Osteocyte (in vitro differentiated cells): ENCODE measurements at regions not wholly inside any gene's neighbourhood (a gene's known extent, or its start where the extent isn't known, plus 50 kb on each side); places are given as distances from the start of the nearest gene placed in this dataset.
"Not testable (repeated sequence)": the region's sequence is repeated elsewhere in the genome, so short reads cannot be mapped to it uniquely, and the experiment has no call there.

ENCODE experiments used
- DNase-seq: peaks from one replicate; pipeline ENCODE4 v3.0.0; 2021; ENCODE audit warnings: mixed read lengths; ENCODE audit not compliant: unreplicated experiment; ENCODE audit errors: extremely low spot score
- H3K27ac Mint-ChIP-seq: one replicate; pipeline ENCODE4 v1.8.0; 2021; ENCODE audit warnings: mild to moderate bottlenecking, mixed read lengths; ENCODE audit not compliant: unreplicated experiment
- H3K27me3 Mint-ChIP-seq: one replicate; pipeline ENCODE4 v1.8.0; 2021; ENCODE audit warnings: mixed read lengths; ENCODE audit not compliant: unreplicated experiment
- H3K36me3 Mint-ChIP-seq: one replicate; pipeline ENCODE4 v1.8.0; 2021; ENCODE audit warnings: mixed read lengths; ENCODE audit not compliant: unreplicated experiment
- H3K4me1 Mint-ChIP-seq: one replicate; pipeline ENCODE4 v1.8.0; 2021; ENCODE audit warnings: mixed read lengths; ENCODE audit not compliant: unreplicated experiment
- H3K4me3 Mint-ChIP-seq: one replicate; pipeline ENCODE4 v1.8.0; 2021; ENCODE audit warnings: mild to moderate bottlenecking, moderate library complexity, mixed read lengths; ENCODE audit not compliant: unreplicated experiment
- H3K9me3 Mint-ChIP-seq: one replicate; pipeline ENCODE4 v1.8.0; 2021; ENCODE audit warnings: mixed read lengths; ENCODE audit not compliant: unreplicated experiment
- TF ChIP-seq, protein P1 (sequence below): fragments of 200-600 bp; sonication (generic); IDR thresholded peaks from 2 replicates; pipeline ENCODE4 v1.5.0; 2021; ENCODE audit warnings: antibody characterized with exemption, mild to moderate bottlenecking, moderate library complexity

DNA sequence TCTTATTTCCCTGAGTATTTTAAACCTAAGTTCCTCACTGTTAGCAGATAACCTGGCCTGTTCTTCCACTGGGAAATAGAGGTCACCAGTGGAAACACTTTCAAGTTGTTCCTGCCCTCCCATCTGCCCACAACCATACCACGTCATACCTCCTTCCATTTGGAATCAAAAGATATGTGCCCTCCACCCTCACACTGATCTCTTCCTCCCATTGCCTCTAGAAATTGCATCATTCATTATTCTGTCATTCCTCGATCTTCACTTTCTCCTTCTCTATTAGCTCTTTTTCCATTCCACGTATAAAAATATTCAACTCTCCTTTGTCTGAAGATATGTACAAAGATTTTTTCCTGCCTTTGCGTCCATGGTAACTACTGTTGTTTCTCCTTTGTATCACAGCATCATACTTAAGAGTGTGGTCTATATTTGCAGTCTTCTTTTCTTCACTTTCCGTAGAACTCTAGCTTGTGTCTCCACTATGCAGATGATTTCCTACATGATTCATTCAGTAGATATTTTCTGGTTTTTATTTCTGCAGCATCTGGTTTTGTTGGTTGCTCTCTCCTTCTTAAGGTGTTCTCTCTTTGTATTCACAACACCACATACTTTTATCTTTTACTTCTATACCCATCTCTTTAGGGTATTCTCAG is 312.3 kb downstream of the REEP3 start:
- H3K27ac Mint-ChIP-seq = no peak overlapping the region

DNA sequence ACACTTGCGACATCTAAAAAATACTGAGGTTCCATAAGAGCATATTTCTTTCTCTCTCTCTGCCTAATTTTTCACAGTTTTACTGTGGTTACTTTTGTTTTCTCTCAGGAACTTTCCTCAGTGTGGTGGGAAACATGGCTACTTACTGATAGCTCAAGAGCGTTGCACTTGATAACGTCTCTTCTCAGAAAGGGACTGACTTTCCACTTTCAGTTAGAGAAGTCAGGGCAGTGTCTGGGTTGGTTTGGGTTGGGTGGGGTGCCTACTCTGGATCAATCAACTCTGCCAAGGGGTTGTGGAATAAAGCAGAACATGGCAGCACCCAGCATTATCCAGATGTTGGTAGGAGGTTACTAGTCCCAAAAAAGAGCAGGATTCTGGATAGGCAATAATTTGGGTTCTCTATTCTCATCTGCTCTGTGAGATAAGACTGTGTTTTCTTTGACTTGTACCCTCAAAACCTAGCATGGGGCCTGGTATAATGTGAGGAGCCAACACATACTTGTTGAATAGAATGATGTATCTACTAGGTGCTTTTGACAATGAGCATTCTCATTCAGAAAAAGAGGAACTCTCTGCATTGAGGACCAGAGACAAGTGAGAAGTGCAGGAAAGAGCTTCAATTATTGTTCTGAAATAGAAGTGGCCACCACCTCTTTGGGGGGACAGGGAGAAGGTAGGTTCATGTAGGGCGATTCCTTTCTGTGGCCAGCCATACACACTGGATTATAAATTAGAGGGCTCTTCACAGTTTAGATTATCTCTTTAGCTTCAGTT is 315.7 kb downstream of the REEP3 start:
- TF ChIP-seq, protein P1, sequence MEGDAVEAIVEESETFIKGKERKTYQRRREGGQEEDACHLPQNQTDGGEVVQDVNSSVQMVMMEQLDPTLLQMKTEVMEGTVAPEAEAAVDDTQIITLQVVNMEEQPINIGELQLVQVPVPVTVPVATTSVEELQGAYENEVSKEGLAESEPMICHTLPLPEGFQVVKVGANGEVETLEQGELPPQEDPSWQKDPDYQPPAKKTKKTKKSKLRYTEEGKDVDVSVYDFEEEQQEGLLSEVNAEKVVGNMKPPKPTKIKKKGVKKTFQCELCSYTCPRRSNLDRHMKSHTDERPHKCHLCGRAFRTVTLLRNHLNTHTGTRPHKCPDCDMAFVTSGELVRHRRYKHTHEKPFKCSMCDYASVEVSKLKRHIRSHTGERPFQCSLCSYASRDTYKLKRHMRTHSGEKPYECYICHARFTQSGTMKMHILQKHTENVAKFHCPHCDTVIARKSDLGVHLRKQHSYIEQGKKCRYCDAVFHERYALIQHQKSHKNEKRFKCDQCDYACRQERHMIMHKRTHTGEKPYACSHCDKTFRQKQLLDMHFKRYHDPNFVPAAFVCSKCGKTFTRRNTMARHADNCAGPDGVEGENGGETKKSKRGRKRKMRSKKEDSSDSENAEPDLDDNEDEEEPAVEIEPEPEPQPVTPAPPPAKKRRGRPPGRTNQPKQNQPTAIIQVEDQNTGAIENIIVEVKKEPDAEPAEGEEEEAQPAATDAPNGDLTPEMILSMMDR = no peak
- Mint-ChIP-seq H3K4me1 (peaks cover 3% of the 10 kb centered on the region), H3K9me3 (no peaks in the 10 kb centered on the region), H3K36me3 (no peaks in the 10 kb centered on the region), H3K27ac (no peak overlapping the region), H3K4me3 (no peak overlapping the region), H3K27me3 (peaks cover 45% of the 10 kb centered on the region)
- no peak for DNase-seq

More for the DNA sequence above, 312.3 kb downstream of the REEP3 start:
- no peak for DNase-seq
- peaks cover 3% of the 10 kb centered on the region for H3K4me1 Mint-ChIP-seq
- no peak overlapping the region for H3K4me3 Mint-ChIP-seq
- H3K9me3 Mint-ChIP-seq = no peaks in the 10 kb centered on the region
- TF ChIP-seq, protein P1 = no peak
- H3K27me3 Mint-ChIP-seq = peaks cover 46% of the 10 kb centered on the region
- no peaks in the 10 kb centered on the region for H3K36me3 Mint-ChIP-seq

DNA sequence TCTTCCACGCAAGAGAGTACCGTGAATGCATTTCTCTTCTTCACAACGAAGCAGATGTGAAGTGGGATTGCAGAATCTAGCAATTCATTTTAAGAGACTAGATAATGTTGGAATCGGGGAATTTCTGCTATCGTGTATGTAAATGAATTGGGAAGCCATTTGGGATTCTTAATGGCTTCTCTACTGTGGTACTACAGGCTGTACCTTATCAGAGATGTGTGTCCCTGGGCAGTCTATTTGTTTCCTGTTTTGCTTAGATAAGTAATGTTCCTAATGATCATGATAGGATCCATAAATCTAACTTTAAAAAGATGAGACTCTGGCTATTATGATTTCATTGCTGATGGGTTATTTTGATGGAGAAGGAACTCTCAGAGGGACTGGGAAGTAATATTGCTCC is 320.6 kb downstream of the REEP3 start:
- peaks cover 54% of the 10 kb centered on the region for H3K27me3 Mint-ChIP-seq
- H3K4me1 Mint-ChIP-seq = no peaks in the 10 kb centered on the region
- no peak overlapping the region for H3K27ac Mint-ChIP-seq
- TF ChIP-seq, protein P1 = no peak
- no peak for DNase-seq
- H3K4me3 Mint-ChIP-seq = no peak overlapping the region
- H3K36me3 Mint-ChIP-seq = no peaks in the 10 kb centered on the region
- H3K9me3 Mint-ChIP-seq = no peaks in the 10 kb centered on the region

- H3K27me3 Mint-ChIP-seq = peaks cover 56% of the 10 kb centered on the region
- no peaks in the 10 kb centered on the region for H3K9me3 Mint-ChIP-seq
- H3K27ac Mint-ChIP-seq = no peak overlapping the region
- no peak for DNase-seq
- no peak overlapping the region for H3K4me3 Mint-ChIP-seq
- no peaks in the 10 kb centered on the region for H3K36me3 Mint-ChIP-seq
- TF ChIP-seq, protein P1 = no peak
- no peaks in the 10 kb centered on the region for H3K4me1 Mint-ChIP-seq
Observed at GRCh38 chr10:63843107-63843506, 321.9 kb downstream of the REEP3 start.

DNA sequence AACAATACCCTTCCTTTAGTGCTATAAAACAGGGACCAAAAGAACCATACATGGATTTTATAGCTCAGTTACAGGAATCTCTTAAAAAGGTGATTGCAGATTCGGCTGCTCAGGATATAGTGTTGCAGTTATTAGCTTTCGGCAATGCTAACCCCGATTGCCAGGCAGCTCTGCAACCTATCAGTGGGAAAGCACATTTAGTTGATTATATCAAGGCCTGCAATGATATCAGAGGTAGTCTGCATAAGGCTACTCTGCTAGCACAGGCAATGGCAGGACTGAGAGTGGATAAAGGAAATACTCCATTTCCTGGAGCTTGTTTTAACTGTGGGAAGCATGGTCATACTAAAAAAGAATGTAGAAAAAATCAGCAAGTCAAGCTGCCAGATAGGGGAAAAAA is 327.7 kb downstream of the REEP3 start:
- not testable (repeated sequence) for H3K9me3 Mint-ChIP-seq, H3K36me3 Mint-ChIP-seq, H3K27ac Mint-ChIP-seq, DNase-seq, H3K4me1 Mint-ChIP-seq, H3K4me3 Mint-ChIP-seq
- H3K27me3 Mint-ChIP-seq = peaks cover 45% of the 10 kb centered on the region
